ENCODE measurements at regions not wholly inside any gene's neighbourhood (a gene's known extent, or its start where the extent isn't known, plus 50 kb on each side); places are given as distances from the start of the nearest gene placed in this dataset.
A peak's percentile ranks its signal among the peaks of the same experiment; 100 is the strongest.

DNA sequence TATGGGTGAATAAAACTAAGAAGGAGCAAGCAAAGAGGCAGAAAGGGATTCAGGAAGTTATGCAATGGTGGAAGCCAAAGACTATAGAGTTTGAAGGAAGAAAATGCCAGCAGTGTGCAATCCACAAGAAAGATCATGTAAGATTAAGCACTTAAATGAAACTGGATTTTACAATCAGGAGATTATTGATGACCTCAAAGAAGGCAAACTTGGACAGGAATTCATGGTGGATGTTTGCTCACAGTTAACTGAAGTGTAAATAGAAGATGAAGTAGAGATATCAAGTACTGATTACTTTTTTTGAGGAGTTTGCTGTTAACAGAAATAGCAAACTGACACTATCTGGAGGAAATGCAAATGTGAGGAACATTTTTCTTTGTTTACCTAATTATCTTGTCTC is 308.9 kb downstream of the RND3 start:
- H3K27me3 ChIP-seq (ENCODE audit: control insufficient read depth, insufficient read depth, low read length): no peaks in the 10 kb centered on the region
- no peak overlapping the region for H3K9ac ChIP-seq (ENCODE audit: low read length)

DNA sequence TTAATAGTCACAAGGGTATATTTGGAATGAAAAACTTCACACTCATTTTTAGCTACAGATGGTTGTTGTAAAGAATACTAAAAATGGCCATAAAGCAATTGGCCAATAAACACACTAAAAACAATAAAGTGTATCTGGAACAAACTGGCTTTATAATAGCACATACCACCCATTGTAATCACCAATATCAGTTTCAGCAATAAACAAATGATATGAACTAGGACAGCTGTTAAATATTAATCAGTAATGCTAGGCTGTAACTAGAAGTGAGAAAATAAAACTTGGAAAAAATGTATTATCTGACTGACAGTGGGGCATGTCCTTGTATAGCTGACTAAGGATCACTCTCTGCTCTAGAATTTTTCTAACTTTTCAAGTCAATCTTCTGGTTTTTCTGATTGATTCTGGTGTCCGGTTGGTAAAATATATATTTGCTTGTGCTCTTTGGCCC is 312.5 kb downstream of the RND3 start:
- Histone ChIP-seq H3K4me1 (ENCODE audit: control insufficient read depth, insufficient read depth, low read length) (no peaks in the 10 kb centered on the region), H3K4me3 (ENCODE audit: low read length) (no peak overlapping the region), H3K27ac (ENCODE audit: low read depth, low read length) (no peak overlapping the region), H3K9ac (ENCODE audit: low read length) (no peak overlapping the region), H3K36me3 (ENCODE audit: control insufficient read depth, insufficient read depth, low read length) (no peaks in the 10 kb centered on the region), H3K27me3 (ENCODE audit: control insufficient read depth, insufficient read depth, low read length) (no peaks in the 10 kb centered on the region)

More for the DNA sequence above, 308.9 kb downstream of the RND3 start:
- Histone ChIP-seq H3K27ac (ENCODE audit: low read depth, low read length) (no peak overlapping the region), H3K36me3 (ENCODE audit: control insufficient read depth, insufficient read depth, low read length) (no peaks in the 10 kb centered on the region), H3K4me3 (ENCODE audit: low read length) (no peak overlapping the region), H3K4me1 (ENCODE audit: control insufficient read depth, insufficient read depth, low read length) (no peaks in the 10 kb centered on the region)

DNA sequence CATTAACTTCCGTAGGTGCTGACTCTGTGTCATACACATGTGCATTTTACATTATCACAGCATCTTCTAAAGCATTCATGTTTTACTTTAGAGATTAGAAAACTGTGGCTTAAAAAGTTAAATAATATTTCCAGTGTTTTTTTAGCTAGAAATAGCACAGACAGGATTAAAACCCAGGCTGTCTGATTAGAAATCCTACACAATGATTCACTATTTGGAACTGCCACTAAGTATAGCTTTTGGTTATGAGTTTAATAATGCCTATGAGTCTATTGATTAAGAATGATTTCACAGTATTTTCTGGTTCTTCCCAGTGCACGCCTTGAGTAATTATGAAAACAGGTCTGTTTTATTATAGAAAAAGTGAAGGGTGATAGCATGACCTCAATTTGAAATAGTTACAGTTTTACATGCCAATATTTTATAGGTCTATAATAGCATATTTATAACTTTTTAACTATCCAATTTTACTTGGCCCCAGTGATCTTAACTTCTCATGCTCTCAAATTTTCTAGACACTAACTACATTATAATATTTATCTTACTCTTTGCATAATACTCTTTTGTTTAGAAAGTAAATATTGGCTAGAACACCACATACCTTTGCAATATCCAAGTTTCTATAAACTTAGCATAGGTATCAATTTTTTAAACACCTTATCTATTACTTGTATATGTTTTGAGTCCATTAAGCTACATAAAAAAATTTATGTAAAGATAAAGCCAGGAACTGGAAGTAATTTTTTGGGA is 313.2 kb downstream of the RND3 start:
- H3K4me3 ChIP-seq (ENCODE audit: low read length): no peak overlapping the region
- no peaks in the 10 kb centered on the region for H3K4me1 ChIP-seq (ENCODE audit: control insufficient read depth, insufficient read depth, low read length)
- H3K36me3 ChIP-seq (ENCODE audit: control insufficient read depth, insufficient read depth, low read length): no peaks in the 10 kb centered on the region
- H3K9ac ChIP-seq (ENCODE audit: low read length): no peak overlapping the region
- H3K27ac ChIP-seq (ENCODE audit: low read depth, low read length): no peak overlapping the region
- no peaks in the 10 kb centered on the region for H3K27me3 ChIP-seq (ENCODE audit: control insufficient read depth, insufficient read depth, low read length)

DNA sequence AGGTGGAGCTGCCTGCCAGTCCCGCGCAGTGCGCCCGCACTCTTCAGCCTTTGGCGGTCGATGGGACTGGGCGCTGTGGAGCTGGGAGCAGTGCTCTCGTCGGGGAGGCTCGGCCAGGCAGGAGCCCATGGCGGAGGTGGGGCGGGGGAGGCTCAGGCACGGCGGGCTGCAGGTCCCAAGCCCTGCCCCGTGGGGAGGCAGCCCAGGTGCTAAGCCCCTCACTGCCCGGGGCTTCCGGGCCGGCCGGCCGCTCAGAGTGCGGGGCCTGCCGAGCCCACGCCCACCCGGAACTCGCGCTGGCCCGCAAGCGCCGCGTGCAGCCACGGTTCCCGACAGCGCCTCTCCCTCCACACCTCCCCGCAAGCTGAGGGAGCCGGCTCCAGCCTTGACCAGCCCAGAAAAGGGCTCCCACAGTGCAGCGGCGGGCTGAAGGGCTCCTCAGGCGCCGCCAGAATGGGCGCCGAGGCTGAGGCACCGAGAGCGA is 316.4 kb downstream of the RND3 start:
- Histone ChIP-seq H3K4me1 (ENCODE audit: control insufficient read depth, insufficient read depth, low read length) (peaks cover 4% of the 10 kb centered on the region), H3K4me3 (ENCODE audit: low read length) (no peak overlapping the region)

DNA sequence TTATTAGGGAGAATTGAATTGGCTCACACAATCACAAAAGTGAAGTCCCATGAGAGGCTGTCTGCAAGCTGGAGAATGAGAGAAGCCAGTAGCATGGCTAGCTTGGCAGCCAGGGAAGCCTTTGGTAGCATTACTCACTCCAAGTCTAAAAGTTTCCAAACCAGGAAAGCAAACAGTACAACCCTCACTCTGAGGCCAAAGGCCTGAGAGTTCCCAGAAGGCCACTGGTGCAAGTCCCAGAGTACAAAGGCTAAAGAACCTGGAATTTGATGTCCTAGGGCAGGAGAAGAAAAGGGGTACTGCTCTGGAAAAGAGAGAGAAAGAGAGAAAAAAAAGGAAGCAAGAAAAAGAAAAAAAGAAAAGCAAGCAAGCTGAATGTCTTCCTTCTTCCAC is 318.2 kb downstream of the RND3 start:
- Histone ChIP-seq H3K36me3 (ENCODE audit: control insufficient read depth, insufficient read depth, low read length) (no peaks in the 10 kb centered on the region), H3K9ac (ENCODE audit: low read length) (no peak overlapping the region), H3K27ac (ENCODE audit: low read depth, low read length) (no peak overlapping the region), H3K4me1 (ENCODE audit: control insufficient read depth, insufficient read depth, low read length) (peaks cover 4% of the 10 kb centered on the region), H3K4me3 (ENCODE audit: low read length) (no peak overlapping the region), H3K27me3 (ENCODE audit: control insufficient read depth, insufficient read depth, low read length) (no peaks in the 10 kb centered on the region)

More for the DNA sequence above, 316.4 kb downstream of the RND3 start:
- Histone ChIP-seq H3K27me3 (ENCODE audit: control insufficient read depth, insufficient read depth, low read length) (no peaks in the 10 kb centered on the region), H3K27ac (ENCODE audit: low read depth, low read length) (no peak overlapping the region), H3K9ac (ENCODE audit: low read length) (no peak overlapping the region), H3K36me3 (ENCODE audit: control insufficient read depth, insufficient read depth, low read length) (no peaks in the 10 kb centered on the region)

DNA sequence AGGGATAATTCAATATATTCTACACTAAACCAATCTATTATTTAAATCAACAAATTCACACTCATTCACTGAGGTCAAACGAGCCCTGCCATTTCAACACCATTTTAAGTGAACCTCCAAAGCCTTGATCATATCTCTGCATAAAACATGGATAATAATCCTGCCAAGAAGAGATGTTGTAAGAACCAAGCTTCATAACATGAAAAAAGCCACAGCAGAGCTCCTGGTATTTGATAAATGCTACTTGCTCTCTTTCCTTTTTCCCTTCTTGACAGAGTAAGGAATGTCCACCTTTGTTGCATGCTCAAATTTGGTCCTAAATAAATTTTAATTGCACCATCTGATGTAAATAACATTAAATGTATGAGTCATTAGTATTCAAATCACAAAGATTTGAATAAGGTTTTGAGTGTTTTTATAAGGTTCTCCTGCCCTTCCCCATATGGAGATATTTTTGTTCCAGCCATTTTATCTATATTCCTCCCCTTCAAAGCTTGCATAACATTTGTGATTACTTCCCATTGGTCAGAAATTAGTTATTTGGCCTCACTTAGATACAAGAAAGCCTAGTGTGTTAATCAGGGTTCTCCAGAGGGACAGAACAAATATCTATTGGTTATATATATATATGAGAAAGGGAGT is 318.8 kb downstream of the RND3 start:
- H3K27ac ChIP-seq (ENCODE audit: low read depth, low read length): no peak overlapping the region
- no peak overlapping the region for H3K4me3 ChIP-seq (ENCODE audit: low read length)
- H3K4me1 ChIP-seq (ENCODE audit: control insufficient read depth, insufficient read depth, low read length): peaks cover 4% of the 10 kb centered on the region
- H3K27me3 ChIP-seq (ENCODE audit: control insufficient read depth, insufficient read depth, low read length): no peaks in the 10 kb centered on the region
- H3K9ac ChIP-seq (ENCODE audit: low read length): no peak overlapping the region
- no peaks in the 10 kb centered on the region for H3K36me3 ChIP-seq (ENCODE audit: control insufficient read depth, insufficient read depth, low read length)

DNA sequence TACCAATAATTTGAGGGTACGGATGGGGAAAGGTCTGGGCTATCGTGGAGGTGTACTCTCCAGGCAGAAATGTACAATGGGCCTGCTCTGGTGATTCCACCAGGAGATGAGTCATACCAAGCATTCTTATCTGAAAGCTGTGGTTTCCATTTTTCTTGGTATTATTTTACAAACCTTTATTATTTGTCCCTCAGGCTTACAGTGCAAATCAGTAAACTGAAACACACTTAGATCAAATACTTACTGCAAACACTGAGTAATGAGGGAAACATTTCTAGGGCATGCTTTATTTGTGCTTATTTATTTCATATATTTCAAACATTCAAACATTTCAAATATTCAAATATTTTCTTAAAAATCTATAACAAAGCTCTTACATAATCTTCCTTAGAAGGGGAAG is 319.8 kb downstream of the RND3 start:
- Histone ChIP-seq H3K4me3 (ENCODE audit: low read length) (no peak overlapping the region), H3K27ac (ENCODE audit: low read depth, low read length) (no peak overlapping the region), H3K4me1 (ENCODE audit: control insufficient read depth, insufficient read depth, low read length) (peaks cover 4% of the 10 kb centered on the region), H3K9ac (ENCODE audit: low read length) (no peak overlapping the region), H3K36me3 (ENCODE audit: control insufficient read depth, insufficient read depth, low read length) (no peaks in the 10 kb centered on the region), H3K27me3 (ENCODE audit: control insufficient read depth, insufficient read depth, low read length) (no peaks in the 10 kb centered on the region)

DNA sequence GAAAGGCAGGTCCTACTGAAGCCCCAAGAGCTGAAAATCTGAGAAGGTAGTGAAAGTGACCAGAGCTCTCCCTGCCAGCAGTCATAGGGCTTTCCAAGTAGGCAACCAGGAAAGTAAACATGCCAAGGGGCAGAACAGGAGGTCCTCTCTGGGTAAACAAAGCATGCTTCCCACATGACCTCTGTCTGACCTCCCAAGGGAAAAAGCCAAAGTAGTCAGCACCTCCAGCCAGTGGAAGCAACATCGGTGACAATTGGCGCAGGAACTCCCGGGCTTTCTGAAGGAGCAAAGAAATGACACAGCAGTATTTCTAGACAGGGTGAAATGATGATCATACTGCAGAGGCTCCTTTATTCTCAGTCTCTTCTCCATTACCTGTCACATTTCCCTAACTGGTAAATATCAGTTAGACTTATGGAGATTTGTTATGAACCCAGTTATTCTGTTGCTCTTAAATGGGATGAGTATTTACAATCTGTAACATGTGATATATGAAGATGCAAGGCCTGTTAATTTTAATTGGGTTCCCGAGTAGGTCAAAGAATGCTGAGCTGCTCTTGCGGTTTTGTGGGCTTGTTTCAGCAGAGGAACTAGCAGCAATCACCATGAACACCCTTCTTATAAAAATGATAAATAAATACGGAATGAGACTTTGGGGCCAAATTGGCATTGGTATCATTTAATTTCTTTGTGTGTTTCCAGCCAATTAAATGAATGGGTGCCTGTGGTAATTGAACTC is 321.0 kb downstream of the RND3 start:
- no peaks in the 10 kb centered on the region for H3K36me3 ChIP-seq (ENCODE audit: control insufficient read depth, insufficient read depth, low read length)
- H3K4me3 ChIP-seq (ENCODE audit: low read length): no peak overlapping the region
- H3K27ac ChIP-seq (ENCODE audit: low read depth, low read length): peak overlapping the region; percentile 28
- H3K9ac ChIP-seq (ENCODE audit: low read length): no peak overlapping the region
- no peaks in the 10 kb centered on the region for H3K27me3 ChIP-seq (ENCODE audit: control insufficient read depth, insufficient read depth, low read length)
- peaks cover 4% of the 10 kb centered on the region for H3K4me1 ChIP-seq (ENCODE audit: control insufficient read depth, insufficient read depth, low read length)

DNA sequence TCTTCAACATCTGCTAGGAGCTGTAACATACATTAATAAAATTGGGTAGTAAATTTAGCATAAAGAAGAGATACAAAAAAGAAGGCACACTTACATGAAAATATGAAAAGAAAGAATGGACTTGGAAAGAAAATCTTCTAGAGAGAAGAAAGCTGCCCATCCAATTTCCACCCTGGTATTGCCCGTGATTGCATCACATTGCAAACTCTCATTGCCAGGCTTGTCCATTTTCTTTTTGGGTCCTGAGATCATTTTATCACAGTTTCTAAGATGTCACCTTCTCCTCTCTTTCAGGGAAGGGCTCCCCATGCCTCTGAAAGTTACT is 321.5 kb downstream of the RND3 start:
- peaks cover 4% of the 10 kb centered on the region for H3K4me1 ChIP-seq (ENCODE audit: control insufficient read depth, insufficient read depth, low read length)
- no peak overlapping the region for H3K27ac ChIP-seq (ENCODE audit: low read depth, low read length)
- no peak overlapping the region for H3K4me3 ChIP-seq (ENCODE audit: low read length)
- H3K9ac ChIP-seq (ENCODE audit: low read length): no peak overlapping the region
- no peaks in the 10 kb centered on the region for H3K36me3 ChIP-seq (ENCODE audit: control insufficient read depth, insufficient read depth, low read length)
- no peaks in the 10 kb centered on the region for H3K27me3 ChIP-seq (ENCODE audit: control insufficient read depth, insufficient read depth, low read length)

DNA sequence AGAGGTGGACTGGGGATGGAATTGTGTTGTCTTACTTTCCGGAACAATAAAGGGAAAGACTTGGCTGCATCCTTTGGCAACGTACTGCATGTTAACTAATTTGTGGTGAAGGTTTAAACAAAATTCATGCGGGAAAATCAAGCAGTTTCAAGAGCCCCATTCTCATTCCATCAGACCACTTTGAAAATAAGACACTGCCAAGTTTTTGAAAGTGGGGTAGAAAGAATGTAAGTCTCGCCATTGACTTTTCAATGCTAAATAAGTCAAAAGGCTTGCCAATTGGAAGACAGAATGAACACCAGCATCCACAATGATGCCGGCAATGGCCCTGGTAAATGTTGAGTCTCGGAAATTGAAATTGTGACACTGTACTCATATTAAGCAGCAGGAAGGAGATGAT is 322.0 kb downstream of the RND3 start:
- H3K9ac ChIP-seq (ENCODE audit: low read length): no peak overlapping the region
- H3K4me3 ChIP-seq (ENCODE audit: low read length): no peak overlapping the region
- no peaks in the 10 kb centered on the region for H3K36me3 ChIP-seq (ENCODE audit: control insufficient read depth, insufficient read depth, low read length)
- no peak overlapping the region for H3K27ac ChIP-seq (ENCODE audit: low read depth, low read length)
- H3K4me1 ChIP-seq (ENCODE audit: control insufficient read depth, insufficient read depth, low read length): peaks cover 4% of the 10 kb centered on the region
- H3K27me3 ChIP-seq (ENCODE audit: control insufficient read depth, insufficient read depth, low read length): no peaks in the 10 kb centered on the region

DNA sequence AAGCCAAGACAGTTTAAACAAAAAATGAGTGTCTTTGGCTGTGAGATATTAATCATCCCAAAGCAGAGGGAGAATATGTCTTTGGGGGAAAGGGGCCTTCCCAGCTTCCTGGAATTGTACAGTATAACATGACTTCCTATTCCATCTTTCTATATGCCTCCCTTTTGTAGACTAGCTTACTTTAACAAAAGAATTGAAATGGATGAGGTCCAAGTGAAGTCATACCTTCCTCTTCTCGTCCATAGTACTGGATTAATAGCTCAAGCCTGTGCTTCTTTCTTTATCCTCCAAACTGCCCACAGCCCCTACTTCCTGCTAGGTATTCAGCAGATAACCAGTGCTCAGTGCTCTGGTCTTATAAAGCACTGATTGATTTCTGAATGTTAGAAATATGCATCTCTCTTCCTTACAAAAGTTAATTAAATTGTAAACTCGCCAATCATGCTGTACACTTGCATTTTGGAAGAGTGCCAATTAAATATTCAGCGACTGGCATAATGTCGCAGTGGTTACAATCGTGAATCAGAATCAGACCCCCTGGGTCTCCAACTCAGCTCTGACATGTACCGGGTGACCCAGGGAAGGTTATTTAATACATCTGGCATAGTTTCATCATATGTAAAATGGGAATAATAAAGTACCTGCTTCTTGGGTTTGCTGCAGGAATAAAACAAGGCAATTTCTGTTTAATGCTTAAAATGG is 325.1 kb downstream of the RND3 start:
- no peak overlapping the region for H3K27ac ChIP-seq (ENCODE audit: low read depth, low read length)
- no peak overlapping the region for H3K4me3 ChIP-seq (ENCODE audit: low read length)
- H3K4me1 ChIP-seq (ENCODE audit: control insufficient read depth, insufficient read depth, low read length): no peaks in the 10 kb centered on the region
- no peaks in the 10 kb centered on the region for H3K27me3 ChIP-seq (ENCODE audit: control insufficient read depth, insufficient read depth, low read length)
- H3K9ac ChIP-seq (ENCODE audit: low read length): no peak overlapping the region
- no peaks in the 10 kb centered on the region for H3K36me3 ChIP-seq (ENCODE audit: control insufficient read depth, insufficient read depth, low read length)

DNA sequence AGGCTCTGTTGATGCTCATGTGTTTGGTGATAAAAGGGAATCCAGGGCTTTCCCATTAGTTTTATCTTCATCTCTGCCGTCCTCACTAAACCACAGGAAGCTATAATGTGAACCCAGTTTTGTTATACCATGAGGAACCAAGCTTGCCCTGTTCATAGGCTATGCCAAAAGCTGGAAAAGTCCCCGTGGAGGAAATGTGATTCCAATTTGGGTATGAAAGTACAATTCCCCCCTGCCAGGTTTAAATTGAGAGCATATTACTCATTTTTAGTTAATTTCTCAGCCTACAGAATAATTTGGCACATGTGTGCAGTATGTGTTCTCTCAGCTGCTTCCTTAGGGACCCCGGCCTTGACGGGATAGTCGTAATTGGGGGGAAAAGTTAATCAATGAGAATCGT is 327.4 kb downstream of the RND3 start:
- H3K4me3 ChIP-seq (ENCODE audit: low read length): no peak overlapping the region
- H3K27me3 ChIP-seq (ENCODE audit: control insufficient read depth, insufficient read depth, low read length): no peaks in the 10 kb centered on the region
- H3K27ac ChIP-seq (ENCODE audit: low read depth, low read length): no peak overlapping the region
- no peaks in the 10 kb centered on the region for H3K36me3 ChIP-seq (ENCODE audit: control insufficient read depth, insufficient read depth, low read length)
- no peak overlapping the region for H3K9ac ChIP-seq (ENCODE audit: low read length)
- H3K4me1 ChIP-seq (ENCODE audit: control insufficient read depth, insufficient read depth, low read length): no peaks in the 10 kb centered on the region

Data from rectal smooth muscle tissue (tissue), 1 donor.